Tibial nerve (tissue), 4 donors: ENCODE measurements at regions not wholly inside any gene's neighbourhood (a gene's known extent, or its start where the extent isn't known, plus 50 kb on each side); places are given as distances from the start of the nearest gene placed in this dataset.

Experiments used
- DNase-seq, 2 donors: peaks; one replicate each; pipeline ENCODE4 v3.0.0-alpha.2; 2019; ENCODE audit warnings: low spot score in 2 of 2
- H3K27ac ChIP-seq, 4 donors: fragments of 200-600 bp; sonication (generic) in 3 of 4; one replicate each; pipeline ENCODE4 v1.5.1; 2017 to 2019; ENCODE audit warnings: mild to moderate bottlenecking in 1 of 4
- H3K27me3 ChIP-seq, 2 donors: fragments of 200-600 bp; sonication (generic) in 1 of 2; one replicate each; pipeline versions ENCODE4 v1.5.1 to v1.6.0; 2017 to 2019
- H3K36me3 ChIP-seq, 3 donors: fragments of 200-600 bp; sonication (generic); one replicate each; pipeline ENCODE4 v1.5.1; 2018 to 2019
- H3K4me1 ChIP-seq, 4 donors: fragments of 200-600 bp; sonication (generic) in 3 of 4; one replicate each; pipeline ENCODE4 v1.5.1; 2017 to 2019
- H3K4me3 ChIP-seq, 4 donors: fragments of 200-600 bp; sonication (generic) in 3 of 4; one replicate each; pipeline ENCODE4 v1.5.1; 2017 to 2019; ENCODE audit warnings: mild to moderate bottlenecking in 1 of 4, moderate library complexity in 1 of 4
- H3K9me3 ChIP-seq, 4 donors: fragments of 200-600 bp; sonication (generic) in 3 of 4; one replicate each; pipeline ENCODE4 v1.5.1; 2017 to 2019
- CTCF ChIP-seq, 5 experiments: fragments of 200-600 bp in 3 of 5; fragments of 450-650 bp in 2 of 5; sonication (generic) in 3 of 5; IDR thresholded peaks; one replicate each; pipeline ENCODE4 v1.5.1; 2016 to 2019; ENCODE audit warnings: antibody characterized with exemption in 5 of 5, mild to moderate bottlenecking in 3 of 5, moderate library complexity in 2 of 5
- EP300 ChIP-seq, 2 donors: sonication (generic); formaldehyde crosslinking; IDR thresholded peaks; one replicate each; pipeline ENCODE4 v1.6.1; 2017; ENCODE audit warnings: antibody characterized with exemption in 2 of 2, mild to moderate bottlenecking in 1 of 2
- POLR2A ChIP-seq, 2 donors: fragments of 450-650 bp; IDR thresholded peaks; one replicate each; pipeline ENCODE4 v1.6.1; 2017; ENCODE audit warnings: antibody characterized with exemption in 2 of 2, mild to moderate bottlenecking in 2 of 2, moderate library complexity in 2 of 2
- WGBS, 2 donors: methylation state at CpG; one replicate each; pipeline ENCODE4 v1.1.5; 2018; 5-methylcytosine and 5-hydroxymethylcytosine counted together

- Histone ChIP-seq H3K9me3 (no peaks in the 10 kb centered on the region), H3K4me3 (no peak overlapping the region), H3K36me3 (no peaks in the 10 kb centered on the region), H3K4me1 (peaks cover 0 to 10% (median 1%) of the 10 kb centered on the region in 4 donors), H3K27me3 (no peaks in the 10 kb centered on the region), H3K27ac (no peak overlapping the region)
- TF ChIP-seq EP300 (IDR thresholded peaks at IDR 0.05) = no peak
- no peak for TF ChIP-seq POLR2A (IDR thresholded peaks at IDR 0.05)
- no peak for TF ChIP-seq CTCF (IDR thresholded peaks at IDR 0.05)
- no peak for DNase-seq
- WGBS, 2 donors = 49 to 59% methylated on average over 4 of the region's 4 CpGs
Measured at GRCh38 chr2:173574324-173575112, 219.8 kb downstream of the CDCA7 start.

GRCh38 chr2:173578404-173579107 is 223.9 kb downstream of the CDCA7 start:
- H3K27ac ChIP-seq = no peak overlapping the region
- H3K36me3 ChIP-seq = no peaks in the 10 kb centered on the region
- no peaks in the 10 kb centered on the region for H3K4me1 ChIP-seq
- H3K4me3 ChIP-seq = no peak overlapping the region
- H3K27me3 ChIP-seq = no peaks in the 10 kb centered on the region
- DNase-seq = no peak
- WGBS, 2 donors = 91 to 95% methylated on average over 8 of the region's 8 CpGs
- no peak for TF ChIP-seq POLR2A (IDR thresholded peaks at IDR 0.05)
- TF ChIP-seq EP300 (IDR thresholded peaks at IDR 0.05) = no peak
- no peak for TF ChIP-seq CTCF (IDR thresholded peaks at IDR 0.05)
- no peaks in the 10 kb centered on the region for H3K9me3 ChIP-seq

- 76 to 85% methylated on average over 1 of the region's 1 CpG for WGBS, 2 donors
- no peak overlapping the region for H3K4me3 ChIP-seq
- H3K27ac ChIP-seq = no peak overlapping the region
- no peaks in the 10 kb centered on the region for H3K36me3 ChIP-seq
- H3K4me1 ChIP-seq = no peaks in the 10 kb centered on the region
- H3K27me3 ChIP-seq = no peaks in the 10 kb centered on the region
- no peak for DNase-seq
- H3K9me3 ChIP-seq = no peaks in the 10 kb centered on the region
- TF ChIP-seq POLR2A (IDR thresholded peaks at IDR 0.05) (no peak), EP300 (IDR thresholded peaks at IDR 0.05) (no peak), CTCF (IDR thresholded peaks at IDR 0.05) (no peak)
Measured at GRCh38 chr2:173580351-173580750, 225.7 kb downstream of the CDCA7 start.

- Histone ChIP-seq H3K4me3 (no peak overlapping the region), H3K36me3 (no peaks in the 10 kb centered on the region), H3K27me3 (no peaks in the 10 kb centered on the region), H3K27ac (no peak overlapping the region), H3K4me1 (no peaks in the 10 kb centered on the region), H3K9me3 (no peaks in the 10 kb centered on the region)
- no peak for DNase-seq
- TF ChIP-seq CTCF (IDR thresholded peaks at IDR 0.05) = no peak
Measured at GRCh38 chr2:173580956-173581355, 226.3 kb downstream of the CDCA7 start.

GRCh38 chr2:173583196-173583595 is 228.5 kb downstream of the CDCA7 start:
- TF ChIP-seq CTCF (IDR thresholded peaks at IDR 0.05) = no peak
- TF ChIP-seq POLR2A (IDR thresholded peaks at IDR 0.05) = no peak
- no peak for TF ChIP-seq EP300 (IDR thresholded peaks at IDR 0.05)
- Histone ChIP-seq H3K36me3 (no peaks in the 10 kb centered on the region), H3K27me3 (no peaks in the 10 kb centered on the region), H3K4me3 (no peak overlapping the region), H3K27ac (no peak overlapping the region), H3K4me1 (no peaks in the 10 kb centered on the region), H3K9me3 (no peaks in the 10 kb centered on the region)
- 80 to 88% methylated on average over 6 of the region's 6 CpGs for WGBS, 2 donors
- no peak for DNase-seq
